Stromal cell of bone marrow (primary cell): ENCODE measurements at regions not wholly inside any gene's neighbourhood (a gene's known extent, or its start where the extent isn't known, plus 50 kb on each side); places are given as distances from the start of the nearest gene placed in this dataset.

ENCODE experiments used
- DNase-seq: peaks from one replicate; pipeline ENCODE4 v3.0.0-alpha.2; 2012; ENCODE audit warnings: low read depth

DNA sequence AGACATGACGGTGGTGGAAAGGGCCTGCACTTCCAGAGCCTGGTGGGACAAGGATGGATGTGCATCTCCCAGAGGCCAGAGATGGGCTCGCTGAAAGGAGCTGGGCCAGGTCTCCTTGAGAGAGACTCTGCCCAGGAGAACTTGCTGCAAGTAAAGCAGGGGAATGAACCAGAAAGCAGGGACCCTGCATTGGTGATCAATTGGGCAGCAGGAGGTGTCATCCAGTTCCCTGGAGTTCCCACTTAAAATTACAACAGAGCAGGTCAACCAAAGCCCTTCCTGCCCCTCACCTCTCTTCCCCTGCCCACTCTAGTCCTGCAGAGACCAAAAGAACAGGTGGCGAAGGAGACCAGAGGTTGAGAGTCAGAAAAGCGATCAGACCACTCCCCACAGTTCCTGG, 69.7 kb upstream of the CAB39 start:
- no peak for DNase-seq

DNA sequence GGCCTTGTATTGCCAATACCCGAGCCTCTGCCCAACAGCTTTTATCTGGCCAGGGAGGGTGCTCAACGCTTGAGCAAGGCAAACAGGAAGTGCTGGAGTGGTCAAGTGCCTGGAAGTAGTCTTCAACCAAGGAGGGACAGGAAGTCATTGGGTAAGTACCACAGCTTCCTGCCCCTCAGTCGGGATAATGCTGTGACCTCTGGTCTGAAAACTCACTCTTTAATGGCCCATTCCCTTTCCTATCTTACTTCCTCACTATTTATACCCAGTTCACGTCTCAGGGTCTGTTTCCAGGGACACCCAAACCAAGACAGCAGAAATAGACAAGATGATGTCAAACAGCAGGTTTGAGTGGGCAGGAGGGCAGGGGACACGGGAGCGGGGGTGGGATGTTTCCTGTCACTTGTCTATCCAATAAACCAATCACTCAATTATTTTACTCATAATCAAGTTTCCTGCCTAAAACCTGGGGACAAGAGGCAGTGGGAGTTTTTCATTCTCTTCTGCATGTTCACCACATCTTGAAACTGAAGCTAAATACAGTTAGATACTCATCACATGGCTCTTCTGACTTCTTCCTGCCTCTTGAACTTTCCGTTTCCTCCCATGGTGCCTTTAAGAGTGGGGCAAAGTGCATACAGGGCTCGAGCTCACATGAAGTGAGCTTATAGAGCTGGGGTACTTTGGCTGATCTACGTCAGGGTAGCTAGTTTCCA, 68.9 kb upstream of the CAB39 start:
- DNase-seq = no peak

DNA sequence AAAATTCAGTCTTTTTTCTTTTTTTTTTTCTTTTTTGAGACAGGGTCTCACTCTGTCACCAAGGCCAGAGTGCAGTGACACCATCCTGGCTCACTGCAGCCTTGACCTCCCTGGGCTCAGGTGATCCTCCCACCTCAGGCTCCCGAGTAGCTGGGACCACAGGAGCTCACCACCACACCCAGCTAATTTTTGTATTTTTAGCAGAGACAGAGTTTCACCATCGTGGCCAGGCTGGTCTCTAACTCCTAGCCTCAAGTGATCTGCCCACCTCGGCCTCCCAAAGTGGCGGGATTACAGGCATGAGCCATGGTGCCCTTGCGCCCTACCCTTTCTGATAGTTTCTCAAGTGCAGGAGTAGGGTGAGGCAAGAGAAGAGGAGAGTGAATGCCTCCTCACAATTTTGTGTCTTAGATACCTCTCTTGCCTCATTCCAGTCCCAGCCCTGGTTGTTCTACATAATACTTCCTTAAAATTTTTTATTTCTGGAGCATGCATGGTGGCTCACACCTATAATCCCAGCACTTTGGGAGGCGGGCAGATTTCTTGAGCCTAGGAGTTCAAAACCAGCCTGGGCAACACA, 68.2 kb upstream of the CAB39 start:
- no peak for DNase-seq

DNA sequence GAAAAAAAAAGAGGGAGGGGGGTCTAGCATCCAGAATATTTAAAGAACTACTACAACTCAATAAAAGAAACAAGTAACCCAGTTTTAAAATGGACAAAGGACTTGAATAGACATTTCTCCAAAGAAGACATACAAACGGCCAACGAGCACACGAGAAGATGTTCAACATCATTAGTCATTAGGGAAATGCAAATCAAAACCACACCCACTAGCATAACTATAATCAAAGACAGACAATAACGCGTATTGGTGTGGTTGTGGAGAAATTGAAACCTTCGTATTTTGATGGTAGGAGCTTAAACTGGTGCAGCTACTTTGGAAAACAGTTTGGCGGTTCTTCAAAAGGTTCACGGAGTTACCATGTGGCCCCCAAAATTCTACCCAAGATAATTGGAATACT, 64.3 kb upstream of the CAB39 start:
- DNase-seq = no peak

DNA sequence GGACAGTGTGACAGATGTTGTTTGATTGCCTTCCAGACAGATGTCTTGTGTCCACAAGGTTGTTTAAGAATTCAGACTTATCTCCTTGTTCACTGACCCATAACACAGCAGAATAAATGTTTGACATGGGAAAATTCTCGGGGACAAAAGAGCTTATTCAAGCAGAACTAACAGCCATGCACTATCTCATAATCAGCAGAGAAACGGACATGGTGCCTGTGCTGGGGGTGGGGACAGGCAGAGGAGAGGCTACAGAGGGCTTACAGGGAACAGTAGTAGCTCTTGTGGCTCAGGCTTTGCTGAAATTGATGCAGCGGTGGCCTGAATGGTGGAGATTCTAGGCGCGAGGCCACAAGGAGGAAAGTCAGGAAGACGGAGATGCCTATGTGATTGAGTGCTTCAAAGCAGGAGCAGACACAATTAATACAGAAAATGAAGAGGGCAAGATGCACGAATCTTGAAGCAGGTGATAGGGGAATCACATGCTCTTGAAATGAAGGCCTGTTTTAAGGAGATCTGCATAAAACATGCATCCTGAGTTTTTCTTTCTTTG, 62.0 kb upstream of the CAB39 start:
- DNase-seq = no peak

DNA sequence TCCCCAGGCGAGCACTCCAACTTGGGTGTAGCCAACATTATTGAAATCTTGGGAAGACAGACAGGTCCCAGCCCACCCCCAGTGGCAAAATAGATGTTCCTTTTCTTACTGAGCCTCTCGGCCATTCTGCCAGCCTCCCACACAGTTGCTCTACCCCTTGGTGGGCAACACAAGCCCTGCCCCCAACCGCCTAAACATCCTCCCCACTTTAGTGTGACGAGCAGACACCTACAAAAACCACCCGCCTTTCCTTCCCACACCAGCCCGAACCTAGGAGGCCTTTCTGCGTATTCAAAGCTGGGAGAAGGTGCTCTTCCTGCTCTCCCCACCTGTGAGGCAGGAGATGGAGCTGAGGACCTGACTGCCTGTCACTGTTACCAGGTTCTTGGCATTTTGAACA, 58.6 kb upstream of the CAB39 start:
- no peak for DNase-seq

DNA sequence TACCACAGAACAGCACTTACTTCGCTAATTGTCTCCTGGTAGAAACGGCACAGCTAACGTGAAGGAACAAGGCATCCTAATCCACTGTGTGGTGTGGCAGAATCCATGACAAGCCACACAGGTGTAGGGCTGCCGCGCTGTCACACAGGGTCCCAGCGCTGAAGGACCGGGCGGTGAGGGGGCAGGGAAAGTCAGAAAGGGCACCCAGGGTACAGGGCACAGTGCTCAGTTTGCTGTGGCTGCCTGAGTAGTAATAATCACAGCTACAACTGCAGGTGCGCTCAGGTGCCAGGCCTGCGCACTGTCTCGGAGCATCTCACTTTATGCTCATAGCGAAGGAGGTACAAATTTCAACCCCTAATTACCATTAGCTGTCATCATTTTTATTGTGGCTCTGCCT, 55.2 kb upstream of the CAB39 start:
- DNase-seq = no peak

DNA sequence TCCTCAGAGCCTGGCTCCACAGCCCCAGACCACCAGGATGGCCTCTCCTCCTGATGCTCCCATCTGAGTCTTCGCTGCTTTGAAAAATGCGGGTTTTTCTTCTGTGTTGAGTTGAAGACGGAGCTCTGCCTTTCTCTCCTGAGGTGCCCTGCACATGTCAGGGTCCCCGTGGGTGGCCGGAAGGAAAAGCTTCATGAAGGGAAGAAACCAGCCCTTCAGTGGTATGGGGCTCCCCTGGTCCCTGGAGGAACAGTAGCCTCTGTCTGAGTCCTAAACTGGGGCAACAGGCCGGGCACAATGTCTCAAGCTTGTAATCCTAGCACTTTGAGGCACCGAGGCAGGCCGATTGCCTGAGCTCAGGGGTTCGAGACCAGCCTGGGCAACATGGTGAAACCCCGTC, 54.7 kb upstream of the CAB39 start:
- DNase-seq = no peak

DNA sequence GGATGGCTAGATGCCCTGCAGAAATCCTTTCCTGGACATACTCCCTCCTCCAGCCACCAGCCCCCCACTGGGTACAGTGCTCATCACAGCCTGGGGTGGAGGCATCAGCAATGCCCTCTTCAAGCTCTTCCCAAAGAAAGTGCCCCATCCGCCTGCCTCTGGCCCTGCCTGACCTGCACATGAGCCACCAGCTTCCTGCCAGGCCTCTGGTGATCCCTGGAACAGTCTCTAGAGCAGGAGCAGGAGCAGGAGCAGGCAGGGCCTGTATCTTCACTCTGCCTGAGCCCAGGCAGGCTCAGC, 54.1 kb upstream of the CAB39 start:
- DNase-seq = no peak

DNA sequence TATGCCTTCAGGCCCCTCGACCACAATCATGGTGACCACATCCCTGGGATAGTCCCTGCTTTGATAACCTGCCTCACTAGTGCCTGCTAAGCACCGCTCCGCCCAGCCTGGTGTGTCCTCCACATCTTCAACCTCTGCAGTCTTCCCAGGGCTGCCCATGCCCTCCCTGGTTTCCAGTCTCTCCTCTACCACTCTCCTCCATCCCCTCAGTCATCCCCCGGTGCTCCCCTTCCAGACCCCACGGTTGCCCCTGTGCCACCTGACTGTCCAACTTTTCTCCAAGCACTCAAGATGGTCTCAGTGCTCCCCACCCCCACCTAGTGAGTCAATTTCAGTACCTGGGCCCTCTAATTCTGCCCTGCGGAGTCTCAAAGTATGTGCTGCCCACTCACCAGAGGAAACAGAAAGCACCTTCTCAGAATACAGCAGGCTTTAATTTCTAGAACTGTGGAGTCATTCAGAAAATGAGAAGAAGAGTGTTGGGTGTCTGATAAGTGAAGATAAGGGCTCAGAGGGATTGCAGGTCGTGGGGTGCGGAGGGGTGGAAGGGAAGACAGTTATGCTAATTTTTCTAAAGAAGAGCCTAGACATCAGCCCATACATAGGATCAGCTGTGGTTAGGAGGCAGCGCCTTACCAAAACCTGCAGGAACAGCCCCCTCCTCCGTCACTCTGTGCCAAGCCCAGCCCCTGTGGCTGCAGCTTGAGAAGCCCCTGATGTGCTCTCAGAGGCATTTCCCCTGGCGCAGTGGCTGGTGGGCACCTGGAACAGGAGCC, 53.6 kb upstream of the CAB39 start:
- DNase-seq = no peak

DNA sequence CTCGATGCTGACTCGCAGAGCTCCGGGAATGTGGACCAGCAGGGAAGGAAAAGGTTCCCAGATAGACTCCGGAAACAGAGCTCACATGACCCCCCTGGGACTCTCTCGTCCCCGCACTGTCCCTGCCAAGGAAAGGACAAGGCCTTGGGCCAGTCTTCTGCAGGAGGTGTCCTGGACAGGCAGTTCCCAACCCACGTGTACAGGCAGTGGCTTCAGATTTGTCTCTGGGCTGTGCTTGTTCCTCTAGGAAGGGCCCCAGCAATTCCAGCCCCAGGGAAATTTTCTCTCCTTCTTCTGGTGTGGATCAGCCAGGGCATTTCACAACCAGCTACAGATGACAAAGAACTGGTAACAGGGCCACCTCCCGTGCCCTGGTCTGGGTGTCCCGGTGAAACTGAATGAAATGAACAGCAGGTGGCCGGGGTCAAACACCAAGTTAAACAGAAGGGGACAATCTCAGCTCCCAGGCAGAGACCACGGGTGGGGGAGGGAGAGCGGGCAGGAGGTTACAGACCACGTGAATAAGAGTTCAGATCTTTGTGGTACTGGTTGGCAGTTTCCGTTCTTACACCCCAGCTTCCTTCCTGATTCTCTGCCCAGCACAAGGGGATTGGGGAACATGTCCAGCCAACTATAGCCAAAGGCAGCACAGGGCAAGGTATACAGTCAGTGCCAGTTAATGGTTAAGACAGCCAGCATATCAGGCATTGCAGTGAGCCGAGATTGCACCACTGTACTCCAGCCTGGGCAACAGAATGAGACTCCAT, 52.2 kb upstream of the CAB39 start:
- no peak for DNase-seq

DNA sequence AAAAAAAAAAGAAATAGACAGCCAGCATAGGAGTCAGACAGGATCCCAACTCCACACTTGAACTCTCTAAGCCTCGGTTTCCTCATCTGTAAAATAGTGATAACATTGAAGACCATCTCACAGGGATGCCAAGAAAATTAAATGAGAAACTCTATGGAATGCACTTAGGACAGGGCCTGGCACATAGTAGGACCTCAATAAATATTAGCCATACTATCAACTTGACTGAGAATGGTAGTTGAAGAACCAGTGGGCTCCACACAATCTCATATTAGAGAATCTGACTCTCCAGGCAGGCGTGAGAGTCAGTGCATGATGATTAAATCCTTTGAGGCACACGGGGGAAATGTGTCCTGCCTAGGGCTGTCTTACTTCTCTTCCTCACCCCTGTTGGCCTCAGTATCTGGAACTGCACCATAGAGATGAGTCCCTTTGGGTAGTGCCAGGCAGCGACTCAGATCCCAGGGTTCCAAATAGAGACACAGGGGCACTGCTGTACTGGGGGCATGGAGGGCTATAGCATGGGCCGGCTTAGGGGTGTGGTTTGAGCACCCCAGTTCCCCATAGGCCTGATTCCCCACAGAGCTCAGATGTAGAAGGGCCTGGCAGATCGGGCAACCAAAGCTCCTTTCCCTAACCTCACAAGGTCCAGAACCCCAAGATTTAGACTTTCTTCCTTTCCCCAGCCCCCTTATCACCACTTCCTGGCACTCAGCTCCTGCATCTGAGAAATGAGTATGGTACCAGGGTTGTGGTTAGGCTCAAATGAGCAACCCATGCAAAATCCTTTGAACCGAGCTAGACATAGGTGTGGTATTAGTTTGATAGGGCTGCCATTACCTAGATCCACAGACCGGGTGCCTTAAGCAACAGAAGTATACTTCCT, 51.3 kb upstream of the CAB39 start:
- no peak for DNase-seq
